OCI-LY7 (cell line): ENCODE measurements at regions not wholly inside any gene's neighbourhood (a gene's known extent, or its start where the extent isn't known, plus 50 kb on each side); places are given as distances from the start of the nearest gene placed in this dataset.

ENCODE experiments used
- BruUV-seq: library from RNA; stranded (reverse); fragments of 400-500 nt; replicated peaks from 2 replicates; lab custom pipeline; 2021; lab: Mats Ljungman, UMichigan
- CTCF ChIA-PET: fragments of 300-600 bp; sonication (Branson Sonifier 250); formaldehyde crosslinking; loops from one replicate; lab custom pipeline; 2022; ENCODE audit warnings: antibody characterized with exemption; ENCODE audit not compliant: unreplicated experiment; lab: Charles Lee
- POLR2A ChIA-PET: fragments of 300-600 bp; sonication (Branson Sonifier 250); formaldehyde crosslinking; loops from one replicate; lab custom pipeline; 2022; ENCODE audit warnings: antibody characterized with exemption; lab: Charles Lee
- DNase-seq: peaks from one replicate; pipeline ENCODE4 v3.0.0-alpha.2; 2015; ENCODE audit warnings: low spot score
- H2AFZ ChIP-seq: fragments of 200-600 bp; sonication (generic), shearing (Covaris generic); 2 replicates; pipeline ENCODE4 v1.6.1; 2014; ENCODE audit warnings: mild to moderate bottlenecking, antibody characterized with exemption, low read length, moderate library complexity
- H3K27ac ChIP-seq: fragments of 200-600 bp; sonication (generic); 2 replicates; pipeline ENCODE4 v1.5.1; 2014; ENCODE audit warnings: mixed run types, low read depth, mild to moderate bottlenecking, moderate library complexity, low read length, inconsistent platforms; ENCODE audit not compliant: poor library complexity, severe bottlenecking
- H3K36me3 ChIP-seq: fragments of 200-600 bp; sonication (generic); 2 replicates; pipeline ENCODE4 v1.6.1; 2014; ENCODE audit warnings: mild to moderate bottlenecking, antibody characterized with exemption, low read length, moderate library complexity, mixed read lengths; ENCODE audit not compliant: insufficient read depth
- H3K4me1 ChIP-seq: fragments of 200-600 bp; sonication (generic); 2 replicates; pipeline ENCODE4 v1.5.1; 2014; ENCODE audit warnings: mild to moderate bottlenecking, low read length; ENCODE audit not compliant: insufficient read depth, poor library complexity, severe bottlenecking
- H3K4me2 ChIP-seq: fragments of 200-600 bp; sonication (generic); 2 replicates; pipeline ENCODE4 v1.6.1; 2014; ENCODE audit warnings: mild to moderate bottlenecking, low read length
- H3K4me3 ChIP-seq: fragments of 200-600 bp; sonication (generic); 2 replicates; pipeline ENCODE4 v1.5.1; 2014; ENCODE audit warnings: mild to moderate bottlenecking, low read depth, low read length; ENCODE audit not compliant: poor library complexity, severe bottlenecking
- H3K79me2 ChIP-seq: fragments of 200-600 bp; sonication (generic); 2 replicates; pipeline ENCODE4 v1.6.1; 2016; ENCODE audit warnings: low read depth, mild to moderate bottlenecking, low read length, moderate library complexity, mixed read lengths; ENCODE audit not compliant: insufficient read depth
- H3K9me2 ChIP-seq: fragments of 200-600 bp; sonication (generic); 2 replicates; pipeline ENCODE4 v1.6.1; 2016; ENCODE audit warnings: mild to moderate bottlenecking, low read length, mixed read lengths; ENCODE audit not compliant: insufficient read depth
- H3K9me3 ChIP-seq: fragments of 200-600 bp; sonication (generic); 2 replicates; pipeline ENCODE4 v1.6.1; 2014; ENCODE audit warnings: mild to moderate bottlenecking, mixed run types, low read length, mixed read lengths
- H4K20me1 ChIP-seq: fragments of 200-600 bp; sonication (generic); 2 replicates; pipeline ENCODE4 v1.6.1; 2014; ENCODE audit warnings: mild to moderate bottlenecking, antibody characterized with exemption, low read length, moderate library complexity, mixed read lengths; ENCODE audit not compliant: insufficient read depth
- CTCF ChIP-seq: fragments of 200-600 bp; sonication (generic); conservative IDR thresholded peaks from 2 replicates; pipeline ENCODE4 v1.5.1; 2014; ENCODE audit warnings: mild to moderate bottlenecking, antibody characterized with exemption, low read length, moderate library complexity, mixed read lengths
- EZH2phosphoT487 ChIP-seq: fragments of 200-600 bp; sonication (generic); IDR thresholded peaks from 2 replicates; pipeline ENCODE4 v1.6.1; 2018; ENCODE audit warnings: low read depth, borderline replicate concordance, mild to moderate bottlenecking, mixed run types, antibody characterized with exemption, low read length, moderate library complexity, mixed read lengths
- intact Hi-C: fragments of 100-400 bp; cut with micrococcal nuclease; formaldehyde crosslinking; loops from one replicate; pipeline ENCODE4 v1.10.0; 2022; ENCODE audit not compliant: unreplicated experiment

GRCh38 chr2:139469985-139470384, 689.8 kb upstream of the NXPH2 start:
- H3K4me1 ChIP-seq: no peaks in the 10 kb centered on the region
- no peaks in the 10 kb centered on the region for H3K36me3 ChIP-seq
- TF ChIP-seq CTCF: no peak
- TF ChIP-seq EZH2phosphoT487: no peak
- POLR2A ChIA-PET: interaction anchor here (0.7 to 1.7 kb wide), 2 partner anchors 11 to 364 kb away, joined by 3 read pairs; no protein-coding TSS in a partner anchor
- CTCF ChIA-PET: no interaction called here
- H3K9me3 ChIP-seq: no peaks in the 10 kb centered on the region
- H3K4me3 ChIP-seq: no peak overlapping the region
- H3K79me2 ChIP-seq: no peaks in the 10 kb centered on the region
- no TSS peak for BruUV-seq
- no peak for DNase-seq
- intact Hi-C loops: no loop called here
- H2AFZ ChIP-seq: no peak overlapping the region
- H4K20me1 ChIP-seq: no peaks in the 10 kb centered on the region
- no peak overlapping the region for H3K4me2 ChIP-seq
- H3K27ac ChIP-seq: no peak overlapping the region
- no peaks in the 10 kb centered on the region for H3K9me2 ChIP-seq

GRCh38 chr2:139465789-139466188, 685.6 kb upstream of the NXPH2 start:
- no peaks in the 10 kb centered on the region for H3K4me1 ChIP-seq

More at GRCh38 chr2:139465789-139466188, 685.6 kb upstream of the NXPH2 start:
- Histone ChIP-seq H3K79me2 (no peaks in the 10 kb centered on the region), H3K4me2 (no peak overlapping the region), H3K27ac (no peak overlapping the region), H2AFZ (no peak overlapping the region), H3K36me3 (no peaks in the 10 kb centered on the region), H3K4me3 (no peak overlapping the region), H3K9me2 (no peaks in the 10 kb centered on the region), H4K20me1 (no peaks in the 10 kb centered on the region), H3K9me3 (no peaks in the 10 kb centered on the region)
- no TSS peak for BruUV-seq
- DNase-seq: no peak
- ChIA-PET CTCF (no interaction called here), POLR2A (interaction anchor here (0.6 to 1.2 kb wide), 5 partner anchors 8 to 1377 kb away, joined by 3 to 5 read pairs (median 4); no protein-coding TSS in a partner anchor)
- intact Hi-C loops: no loop called here
- no peak for TF ChIP-seq CTCF
- no peak for TF ChIP-seq EZH2phosphoT487
